ENCODE measurements at regions not wholly inside any gene's neighbourhood (a gene's known extent, or its start where the extent isn't known, plus 50 kb on each side); places are given as distances from the start of the nearest gene placed in this dataset.

GRCh38 chr15:70187331-70187730 is 89.6 kb upstream of the TLE3 start:
- ChIA-PET SMC1A (ENCODE audit: uncharacterized antibody, unreplicated experiment) (no interaction called here), CTCF (no interaction called here), RAD21 (ENCODE audit: unreplicated experiment) (no interaction called here), POLR2A (interaction anchor here (0.9 kb wide), 1 partner anchor 47 kb away, joined by 4 read pairs; no protein-coding TSS in a partner anchor)
- 36% methylated on average over 9 of the region's 9 CpGs for WGBS (ENCODE audit: insufficient coverage, insufficient replicate concordance, low lambda C conversion rate, missing lambda C conversion rate)
- no peaks in the 10 kb centered on the region for H4K20me1 ChIP-seq (ENCODE audit: control insufficient read depth, insufficient read depth)
- no peak for FAIRE-seq
- H2AFZ ChIP-seq (ENCODE audit: control insufficient read depth, low read depth, low read length): no peak overlapping the region
- H3K27ac ChIP-seq (ENCODE audit: control insufficient read depth, insufficient read depth): no peak overlapping the region
- H3K36me3 ChIP-seq (ENCODE audit: control insufficient read depth in 2 of 2, insufficient read depth in 2 of 2, low read length in 1 of 2): no peaks in the 10 kb centered on the region
- no peak overlapping the region for H3K4me2 ChIP-seq (ENCODE audit: control insufficient read depth, insufficient read depth)
- BruUV-seq (replicated peaks): no TSS peak
- no peaks in the 10 kb centered on the region for H3K79me2 ChIP-seq (ENCODE audit: control insufficient read depth, insufficient read depth, low read length)
- ATAC-seq: no peak
- H3K27me3 ChIP-seq (replicated peaks in 1 of 2; ENCODE audit: control insufficient read depth in 2 of 2, insufficient read depth in 2 of 2, low read length in 1 of 2): peaks cover 0 to 2% of the 10 kb centered on the region in 2 experiments; a peak in 2 of 4 replicates
- no peak overlapping the region for H3K4me3 ChIP-seq
- in situ Hi-C loops (cut with MboI) (no loop called here), intact Hi-C loops (cut with micrococcal nuclease; ENCODE audit: unreplicated experiment) (no loop called here)
- no peak for DNase-seq (ENCODE audit: low read depth, low spot score)
- H3K9me3 ChIP-seq (replicated peaks; ENCODE audit: control insufficient read depth, insufficient read depth, low read length): no peaks in the 10 kb centered on the region
- H3K9ac ChIP-seq (ENCODE audit: control insufficient read depth, insufficient read depth, low read length): no peak overlapping the region
- no peaks in the 10 kb centered on the region for H3K4me1 ChIP-seq (ENCODE audit: control insufficient read depth, insufficient read depth, low read length)
- TF ChIP-seq PML (IDR thresholded peaks at IDR 0.05; ENCODE audit: low read length): no peak
- no peak for TF ChIP-seq NBN (IDR thresholded peaks at IDR 0.05)
- no peak for TF ChIP-seq JUNB (IDR thresholded peaks at IDR 0.05)
- no peak for TF ChIP-seq IRF5 (IDR thresholded peaks at IDR 0.05; ENCODE audit: borderline replicate concordance)
- TF ChIP-seq SMC3 (IDR thresholded peaks at IDR 0.05; ENCODE audit: borderline replicate concordance, low read length): no peak
- no peak for TF ChIP-seq CUX1 (IDR thresholded peaks at IDR 0.05; ENCODE audit: insufficient replicate concordance, low read depth, low read length)
- TF ChIP-seq EED (IDR thresholded peaks at IDR 0.05; ENCODE audit: low read depth): no peak
- TF ChIP-seq ZNF592 (IDR thresholded peaks at IDR 0.05): no peak
- TF ChIP-seq MEF2A (IDR thresholded peaks at IDR 0.05; ENCODE audit: insufficient read depth, low read depth, low read length): no peak
- TF ChIP-seq USF2 (IDR thresholded peaks at IDR 0.05; ENCODE audit: borderline replicate concordance, low read depth, low read length): no peak
- no peak for TF ChIP-seq BMI1 (IDR thresholded peaks at IDR 0.05; ENCODE audit: borderline replicate concordance)
- no peak for TF ChIP-seq PBX3 (IDR thresholded peaks at IDR 0.05; ENCODE audit: insufficient replicate concordance, low read depth, low read length)
- no peak for TF ChIP-seq PAX5 (IDR thresholded peaks at IDR 0.05; ENCODE audit: borderline replicate concordance, low read depth, low read length)
